Kidney (tissue), 13 donors: ENCODE measurements at regions not wholly inside any gene's neighbourhood (a gene's known extent, or its start where the extent isn't known, plus 50 kb on each side); places are given as distances from the start of the nearest gene placed in this dataset.

Experiments
- DNase-seq, 5 donors: peaks; one replicate each; pipeline ENCODE4 v3.0.0-alpha.2; 2013 to 2020
- FAIRE-seq: peaks from 2 replicates; lab custom pipeline; 2012; peaks lifted over from hg19 to GRCh38; lab: Jason Lieb, UNC
- H3K27ac ChIP-seq, 2 donors: one replicate each; pipeline ENCODE4 v1.7.0; 2013; ENCODE audit warnings: low read depth in 2 of 2, low read length in 2 of 2, inconsistent platforms in 1 of 2
- H3K27me3 ChIP-seq: one replicate; pipeline ENCODE4 v1.7.1; 2013; ENCODE audit warnings: low read length, inconsistent platforms; ENCODE audit not compliant: control insufficient read depth, insufficient read depth
- H3K36me3 ChIP-seq, 3 donors: one replicate each; pipeline versions ENCODE4 v1.7.0 to v1.7.1; 2013; ENCODE audit warnings: low read length in 3 of 3, control low read depth in 1 of 3, inconsistent platforms in 1 of 3; ENCODE audit not compliant: insufficient read depth in 3 of 3, control insufficient read depth in 2 of 3
- H3K4me1 ChIP-seq, 3 donors: one replicate each; pipeline versions ENCODE4 v1.7.0 to v1.7.1; 2013; ENCODE audit warnings: low read length in 3 of 3, inconsistent platforms in 1 of 3, low read depth in 1 of 3; ENCODE audit not compliant: control insufficient read depth in 2 of 3, insufficient read depth in 2 of 3
- H3K4me3 ChIP-seq, 3 donors: one replicate each; pipeline versions ENCODE4 v1.7.0 to v1.8.1; 2013; ENCODE audit warnings: low read length in 3 of 3, control low read depth in 1 of 3, inconsistent platforms in 1 of 3
- H3K9ac ChIP-seq, 3 donors: one replicate each; pipeline versions ENCODE4 v1.7.0 to v1.7.1; 2013; ENCODE audit warnings: low read length in 3 of 3, control low read depth in 1 of 3, inconsistent platforms in 1 of 3
- H3K9me3 ChIP-seq, 3 donors: one replicate each; pipeline versions ENCODE4 v1.7.0 to v1.7.1; 2013; ENCODE audit warnings: low read length in 3 of 3, control low read depth in 1 of 3, inconsistent platforms in 1 of 3; ENCODE audit not compliant: control insufficient read depth in 2 of 3, insufficient read depth in 1 of 3
- CTCF ChIP-seq: IDR thresholded peaks from 3 replicates; pipeline ENCODE4 v1.5.1; 2012; ENCODE audit warnings: mild to moderate bottlenecking, moderate library complexity, borderline replicate concordance; ENCODE audit not compliant: insufficient read depth; ENCODE audit errors: extremely low read depth
- intact Hi-C: fragments of 100-400 bp; cut with DNase I; formaldehyde crosslinking; loops from one replicate; pipeline ENCODE4 v1.11.1; 2022
- donor health status: control.
- donor health status: control.
- donor health status: control.
- donor health status: control.
- donor health status: control.
- donor health status: DM: yes; HTN: yes; CAD: no.
- donor health status: Normal renal cell carcinoma (clear cell type).

- no peak for TF ChIP-seq CTCF
- Histone ChIP-seq H3K9ac (no peak overlapping the region), H3K9me3 (no peaks in the 10 kb centered on the region), H3K36me3 (no peaks in the 10 kb centered on the region), H3K4me3 (no peak overlapping the region), H3K27ac (no peak overlapping the region), H3K4me1 (no peaks in the 10 kb centered on the region), H3K27me3 (no peaks in the 10 kb centered on the region)
- FAIRE-seq (no peak), DNase-seq (no peak)
- intact Hi-C loops = no loop called here
These were observed 2026.5 kb downstream of the LRRC4C start for GRCh38 chr11:39432929-39433328.

GRCh38 chr11:39425226-39425625 is 2034.2 kb downstream of the LRRC4C start:
- H3K27me3 ChIP-seq = no peaks in the 10 kb centered on the region
- DNase-seq = no peak
- no peaks in the 10 kb centered on the region for H3K36me3 ChIP-seq
- no peak overlapping the region for H3K9ac ChIP-seq
- no peak for FAIRE-seq
- intact Hi-C loops = no loop called here
- no peaks in the 10 kb centered on the region for H3K9me3 ChIP-seq
- no peak overlapping the region for H3K4me3 ChIP-seq
- H3K4me1 ChIP-seq = no peaks in the 10 kb centered on the region
- TF ChIP-seq CTCF = no peak
- H3K27ac ChIP-seq = no peak overlapping the region

- Histone ChIP-seq H3K27me3 (no peaks in the 10 kb centered on the region), H3K27ac (no peak overlapping the region), H3K9ac (no peak overlapping the region), H3K4me3 (no peak overlapping the region), H3K36me3 (no peaks in the 10 kb centered on the region), H3K9me3 (peaks cover 0 to 5% (median 0%) of the 10 kb centered on the region in 3 donors), H3K4me1 (no peaks in the 10 kb centered on the region)
- FAIRE-seq (no peak), DNase-seq (no peak)
- TF ChIP-seq CTCF = no peak
- intact Hi-C loops = no loop called here
These were observed 2047.3 kb downstream of the LRRC4C start for GRCh38 chr11:39412117-39412516.

- Histone ChIP-seq H3K9ac (no peak overlapping the region), H3K9me3 (no peaks in the 10 kb centered on the region), H3K27ac (no peak overlapping the region), H3K4me3 (no peak overlapping the region), H3K36me3 (no peaks in the 10 kb centered on the region), H3K27me3 (no peaks in the 10 kb centered on the region), H3K4me1 (no peaks in the 10 kb centered on the region)
- no peak for FAIRE-seq
- no peak for TF ChIP-seq CTCF
- DNase-seq = no peak
- intact Hi-C loops = no loop called here
These were observed 2073.5 kb downstream of the LRRC4C start for GRCh38 chr11:39385911-39386310.
